Kidney glomerular epithelial cell (primary cell): ENCODE measurements at regions not wholly inside any gene's neighbourhood (a gene's known extent, or its start where the extent isn't known, plus 50 kb on each side); places are given as distances from the start of the nearest gene placed in this dataset.

Experiments
- DNase-seq: peaks from one replicate; lab custom pipeline; 2025; lab: John Stamatoyannopoulos, UW

- DNase-seq = no peak
Measured at GRCh38 chr10:78938695-78939672, 129.8 kb upstream of the ZMIZ1 start.

GRCh38 chr10:78942091-78942501 is 126.7 kb upstream of the ZMIZ1 start:
- DNase-seq = no peak

GRCh38 chr10:78944723-78945312 is 123.9 kb upstream of the ZMIZ1 start:
- DNase-seq = no peak

GRCh38 chr10:78945838-78946237 is 122.9 kb upstream of the ZMIZ1 start:
- DNase-seq = no peak

- DNase-seq = no peak
Measured at GRCh38 chr10:78947226-78947625, 121.5 kb upstream of the ZMIZ1 start.

- no peak for DNase-seq
Measured at GRCh38 chr10:78947733-78948132, 121.0 kb upstream of the ZMIZ1 start.

GRCh38 chr10:78948621-78949030 is 120.1 kb upstream of the ZMIZ1 start:
- DNase-seq = no peak

GRCh38 chr10:78950656-78951587 is 117.8 kb upstream of the ZMIZ1 start:
- no peak for DNase-seq

- no peak for DNase-seq
Measured at GRCh38 chr10:78952030-78952429, 116.7 kb upstream of the ZMIZ1 start.

- no peak for DNase-seq
Measured at GRCh38 chr10:78952686-78953085, 116.1 kb upstream of the ZMIZ1 start.

- no peak for DNase-seq
Measured at GRCh38 chr10:78953113-78953798, 115.5 kb upstream of the ZMIZ1 start.

GRCh38 chr10:78953799-78954297 is 114.9 kb upstream of the ZMIZ1 start:
- no peak for DNase-seq

- no peak for DNase-seq
Measured at GRCh38 chr10:78954689-78955088, 114.1 kb upstream of the ZMIZ1 start.

- DNase-seq = no peak
Measured at GRCh38 chr10:78955206-78955605, 113.6 kb upstream of the ZMIZ1 start.

GRCh38 chr10:78956391-78956790 is 112.4 kb upstream of the ZMIZ1 start:
- no peak for DNase-seq

- no peak for DNase-seq
Measured at GRCh38 chr10:78957471-78958039, 111.2 kb upstream of the ZMIZ1 start.

GRCh38 chr10:78959217-78959923 is 109.4 kb upstream of the ZMIZ1 start:
- no peak for DNase-seq

GRCh38 chr10:78959924-78960285 is 108.9 kb upstream of the ZMIZ1 start:
- DNase-seq = no peak

GRCh38 chr10:78960316-78960800 is 108.4 kb upstream of the ZMIZ1 start:
- DNase-seq = peak; percentile 58

GRCh38 chr10:78961760-78962159 is 107.0 kb upstream of the ZMIZ1 start:
- DNase-seq = no peak
